ENCODE measurements at regions not wholly inside any gene's neighbourhood (a gene's known extent, or its start where the extent isn't known, plus 50 kb on each side); places are given as distances from the start of the nearest gene placed in this dataset.

DNA sequence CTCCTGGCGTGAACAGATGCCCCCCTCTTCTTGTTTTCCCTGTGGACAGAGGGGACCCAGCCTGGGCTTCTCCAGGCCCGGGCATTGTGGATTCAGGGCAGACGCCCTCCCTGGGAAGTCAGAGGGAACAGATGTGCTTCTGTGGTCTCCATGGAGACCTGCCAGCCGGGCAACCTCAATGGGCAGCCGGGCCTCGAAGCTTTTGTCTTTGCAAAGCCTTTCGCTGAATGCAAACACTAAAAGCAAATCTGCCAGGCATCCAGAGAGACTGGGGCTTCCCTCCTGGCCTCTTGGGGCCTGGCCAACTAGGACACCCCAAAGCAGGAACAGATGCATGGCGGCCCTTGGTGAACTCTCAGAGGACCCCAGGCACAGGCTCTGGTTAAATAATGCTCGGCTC is 370.0 kb upstream of the SULF2 start:
- no peak for DNase-seq
- Histone ChIP-seq H3K36me3 (no peaks in the 10 kb centered on the region), H3K9me3 (peaks cover 0 to 13% (median 8%) of the 10 kb centered on the region in 12 donors), H3K4me1 (no peaks in the 10 kb centered on the region), H3K27me3 (peaks cover 0 to 16% (median 0%) of the 10 kb centered on the region in 9 donors), H3K4me3 (no peak overlapping the region), H3K27ac (no peak overlapping the region)
- WGBS, 4 donors = 90 to 92% (median 92%) methylated on average over 7 to 9 of the region's 9 CpGs
- intact Hi-C loops (cut with DNase I) = no loop called here
- TF ChIP-seq CTCF (IDR thresholded peaks at IDR 0.05) = no peak
- no peak for TF ChIP-seq POLR2A (IDR thresholded peaks at IDR 0.05)
- no peak for ATAC-seq

DNA sequence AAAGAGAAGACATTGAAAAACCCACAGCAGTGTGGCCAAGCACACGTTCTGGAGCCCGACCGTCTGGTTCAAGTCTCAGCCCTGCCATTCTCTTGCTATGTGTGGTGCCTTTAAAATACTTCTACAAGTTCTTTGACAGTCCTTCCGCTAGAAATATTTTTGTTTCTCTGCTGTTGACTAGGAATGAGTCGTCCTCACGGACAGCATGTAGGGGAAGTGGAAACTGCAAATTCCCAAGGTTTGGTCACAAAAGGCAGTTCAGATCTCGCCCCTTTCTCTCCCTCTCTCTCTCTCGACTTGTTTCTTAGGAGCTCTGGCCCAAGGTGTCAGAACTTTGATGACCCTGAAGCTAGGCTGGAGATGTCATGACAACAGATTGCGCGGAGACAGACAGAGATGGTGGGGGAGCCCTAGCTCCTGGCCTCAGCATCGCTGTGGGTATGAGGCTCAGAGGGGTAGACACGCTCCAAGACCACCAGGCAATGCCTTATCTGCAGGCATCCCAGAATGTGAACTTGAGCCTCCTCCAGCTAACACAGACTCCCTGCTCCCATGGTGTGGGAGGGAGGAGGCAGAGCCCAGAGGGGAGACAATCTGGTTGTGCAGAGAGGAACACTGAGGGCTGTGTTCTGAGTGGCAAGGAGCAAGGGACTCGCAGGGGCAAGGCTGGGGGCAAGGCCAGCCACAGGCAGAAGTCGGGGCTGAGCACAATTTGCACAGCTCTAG is 368.9 kb upstream of the SULF2 start:
- H3K27ac ChIP-seq = no peak overlapping the region

DNA sequence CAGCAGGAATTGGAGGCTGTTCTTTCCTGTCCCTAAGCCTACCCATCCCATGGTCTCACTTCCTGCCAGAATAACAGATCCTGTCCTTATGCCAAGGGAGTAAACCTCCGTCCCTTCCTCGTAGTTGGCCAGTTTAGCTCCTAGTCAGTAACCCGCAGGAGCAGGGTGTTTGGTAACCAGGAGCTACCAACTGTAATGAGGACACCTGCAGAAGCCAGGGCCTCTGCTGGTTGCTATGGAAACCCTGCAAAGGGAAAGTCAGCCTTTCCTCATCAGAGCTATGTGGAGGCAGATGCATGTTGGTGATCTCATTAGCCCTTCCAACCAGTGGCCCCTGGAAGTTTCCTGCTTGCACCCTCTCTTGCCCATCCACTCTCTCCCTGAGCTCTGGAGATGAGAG is 368.2 kb upstream of the SULF2 start:
- Histone ChIP-seq H3K27ac (no peak overlapping the region), H3K27me3 (peaks cover 0 to 16% (median 0%) of the 10 kb centered on the region in 9 donors)
- intact Hi-C loops (cut with DNase I) = no loop called here

More for the DNA sequence above, 368.9 kb upstream of the SULF2 start:
- peaks cover 0 to 16% (median 0%) of the 10 kb centered on the region in 9 donors for H3K27me3 ChIP-seq
- H3K4me3 ChIP-seq = no peak overlapping the region
- ATAC-seq (no peak), DNase-seq (no peak)
- WGBS, 4 donors = 68 to 71% (median 71%) methylated on average over 12 to 14 of the region's 14 CpGs
- no peaks in the 10 kb centered on the region for H3K4me1 ChIP-seq
- no peak for TF ChIP-seq POLR2A (IDR thresholded peaks at IDR 0.05)
- no peak for TF ChIP-seq CTCF (IDR thresholded peaks at IDR 0.05)
- intact Hi-C loops (cut with DNase I) = no loop called here
- H3K9me3 ChIP-seq = peaks cover 0 to 13% (median 8%) of the 10 kb centered on the region in 12 donors
- H3K36me3 ChIP-seq = no peaks in the 10 kb centered on the region

DNA sequence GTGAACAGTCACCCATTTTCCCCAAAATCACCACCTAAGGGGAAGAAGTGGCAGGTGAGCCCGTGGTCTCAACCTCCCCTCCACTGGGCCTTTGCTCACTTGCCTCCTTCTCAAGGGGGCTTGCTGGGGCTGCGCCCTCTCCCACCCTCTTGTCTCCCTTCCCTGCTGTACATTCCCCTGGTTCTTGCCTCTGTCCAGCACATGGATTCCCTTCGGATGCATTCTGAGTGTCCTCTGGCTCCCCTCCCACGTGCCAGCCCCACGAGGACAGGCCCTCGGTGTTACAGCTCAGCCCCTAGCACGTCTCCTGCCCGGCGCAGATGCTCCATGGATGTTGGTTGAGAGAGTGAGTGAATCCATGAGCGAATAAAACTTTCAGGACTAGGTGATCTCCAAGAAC is 367.8 kb upstream of the SULF2 start:
- intact Hi-C loops (cut with DNase I) = no loop called here
- WGBS, 4 donors = 77 to 83% (median 80%) methylated on average over 10 of the region's 10 CpGs
- no peak for DNase-seq
- peaks cover 0 to 13% (median 8%) of the 10 kb centered on the region in 12 donors for H3K9me3 ChIP-seq
- no peak for ATAC-seq
- TF ChIP-seq POLR2A (IDR thresholded peaks at IDR 0.05) (no peak), CTCF (IDR thresholded peaks at IDR 0.05) (no peak)
- no peaks in the 10 kb centered on the region for H3K4me1 ChIP-seq
- H3K4me3 ChIP-seq = no peak overlapping the region
- no peak overlapping the region for H3K27ac ChIP-seq
- no peaks in the 10 kb centered on the region for H3K36me3 ChIP-seq
- peaks cover 0 to 16% (median 0%) of the 10 kb centered on the region in 9 donors for H3K27me3 ChIP-seq

More for the DNA sequence above, 368.2 kb upstream of the SULF2 start:
- no peak for DNase-seq
- peaks cover 0 to 13% (median 8%) of the 10 kb centered on the region in 12 donors for H3K9me3 ChIP-seq
- TF ChIP-seq CTCF (IDR thresholded peaks at IDR 0.05) (no peak), POLR2A (IDR thresholded peaks at IDR 0.05) (no peak)
- H3K36me3 ChIP-seq = no peaks in the 10 kb centered on the region
- H3K4me3 ChIP-seq = no peak overlapping the region
- no peak for ATAC-seq
- WGBS, 4 donors = 33 to 57% (median 43%) methylated on average over 2 to 3 of the region's 3 CpGs
- no peaks in the 10 kb centered on the region for H3K4me1 ChIP-seq
